HG03103 (cell line): ENCODE measurements at regions not wholly inside any gene's neighbourhood (a gene's known extent, or its start where the extent isn't known, plus 50 kb on each side); places are given as distances from the start of the nearest gene placed in this dataset.

ENCODE experiments used
- ATAC-seq: cut with Tn5 transposase; IDR thresholded peaks from one replicate; pipeline ENCODE4 v1.9.1; 2021; ENCODE audit warnings: low read depth; ENCODE audit not compliant: unreplicated experiment

DNA sequence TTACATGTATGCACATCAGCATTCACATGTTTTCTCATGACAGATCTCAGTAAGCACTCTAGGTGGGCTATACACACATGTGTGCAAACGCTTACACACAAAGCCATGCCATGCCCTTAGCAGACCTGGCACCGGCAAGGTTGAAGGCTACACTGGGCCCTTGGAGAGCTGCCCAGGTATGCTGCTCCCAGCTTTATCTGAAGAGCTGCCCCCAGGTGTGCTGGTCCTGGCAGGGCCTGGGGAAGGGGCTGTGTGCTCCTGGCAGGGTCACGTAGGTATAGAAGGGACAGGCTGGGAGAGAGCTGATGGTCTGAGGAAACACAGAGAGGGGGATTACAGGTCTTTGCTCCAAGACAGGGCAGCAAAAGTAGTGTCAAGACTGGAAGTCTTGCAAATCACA is 146.7 kb upstream of the VANGL1 start:
- no peak for ATAC-seq

DNA sequence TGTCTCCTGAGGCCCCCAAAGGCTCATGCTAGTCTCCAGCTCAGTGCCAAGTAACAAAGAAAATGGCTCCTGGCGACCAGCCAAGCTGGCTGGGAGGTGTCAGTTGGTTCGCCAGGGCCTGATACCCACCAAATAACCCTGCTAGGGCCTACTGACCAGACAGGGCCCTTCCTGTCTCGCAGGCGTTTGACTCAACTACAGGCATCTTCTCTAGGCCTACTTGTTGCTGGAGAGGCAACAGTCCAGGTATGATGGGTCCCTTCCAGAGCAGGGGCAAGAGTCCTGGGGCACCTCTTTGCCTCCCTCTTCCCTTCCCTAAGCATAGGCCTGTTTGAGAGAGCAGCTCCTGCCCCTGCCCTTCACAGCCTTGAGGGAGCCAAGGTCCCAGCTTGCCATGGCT is 147.9 kb upstream of the VANGL1 start:
- no peak for ATAC-seq

DNA sequence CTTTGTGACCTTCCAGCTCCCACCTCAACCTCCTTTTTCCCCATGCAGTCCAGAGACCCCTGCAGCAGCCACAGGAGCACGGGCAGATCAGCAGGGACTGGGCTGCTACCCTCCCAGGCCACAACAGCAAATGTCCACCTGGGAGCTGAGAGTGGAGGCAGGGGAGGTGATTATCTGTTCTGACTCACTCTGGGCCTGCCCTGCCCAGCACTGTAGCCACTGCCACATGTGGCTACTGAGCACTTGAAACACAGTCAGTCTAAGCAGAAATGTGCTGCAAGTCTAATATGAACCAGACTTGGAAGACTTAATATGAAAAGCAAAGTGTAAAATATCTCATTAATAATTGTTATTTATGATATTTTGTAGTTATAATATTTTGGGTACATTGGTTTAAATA is 148.9 kb upstream of the VANGL1 start:
- no peak for ATAC-seq

DNA sequence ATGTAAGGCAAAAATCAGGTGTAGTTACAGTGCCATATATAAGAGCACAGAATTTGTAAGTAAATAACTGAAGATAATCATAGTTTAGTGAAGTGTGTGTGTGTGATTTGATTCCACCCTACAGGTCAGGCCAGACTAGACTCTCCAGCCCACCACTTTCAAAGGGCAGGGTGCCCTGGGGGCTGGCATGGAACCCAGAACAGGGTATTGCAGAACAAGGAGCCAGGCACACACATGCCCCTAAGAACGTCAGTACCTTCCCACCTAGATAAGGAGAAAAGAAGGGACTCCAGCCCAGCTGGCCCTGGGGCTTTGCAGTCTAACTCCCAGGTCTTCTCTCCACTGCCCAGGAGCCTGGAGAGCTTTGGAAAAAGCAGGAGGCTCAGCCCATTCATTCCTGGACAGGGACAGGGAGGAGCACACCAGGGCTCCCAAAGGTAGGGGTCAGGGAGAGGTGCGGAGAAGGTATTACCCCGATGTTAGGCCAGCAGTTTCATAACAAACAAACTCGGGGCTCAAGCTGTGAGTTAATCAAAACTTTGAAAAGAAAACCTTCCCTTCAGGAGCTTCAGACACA is 149.7 kb upstream of the VANGL1 start:
- no peak for ATAC-seq

DNA sequence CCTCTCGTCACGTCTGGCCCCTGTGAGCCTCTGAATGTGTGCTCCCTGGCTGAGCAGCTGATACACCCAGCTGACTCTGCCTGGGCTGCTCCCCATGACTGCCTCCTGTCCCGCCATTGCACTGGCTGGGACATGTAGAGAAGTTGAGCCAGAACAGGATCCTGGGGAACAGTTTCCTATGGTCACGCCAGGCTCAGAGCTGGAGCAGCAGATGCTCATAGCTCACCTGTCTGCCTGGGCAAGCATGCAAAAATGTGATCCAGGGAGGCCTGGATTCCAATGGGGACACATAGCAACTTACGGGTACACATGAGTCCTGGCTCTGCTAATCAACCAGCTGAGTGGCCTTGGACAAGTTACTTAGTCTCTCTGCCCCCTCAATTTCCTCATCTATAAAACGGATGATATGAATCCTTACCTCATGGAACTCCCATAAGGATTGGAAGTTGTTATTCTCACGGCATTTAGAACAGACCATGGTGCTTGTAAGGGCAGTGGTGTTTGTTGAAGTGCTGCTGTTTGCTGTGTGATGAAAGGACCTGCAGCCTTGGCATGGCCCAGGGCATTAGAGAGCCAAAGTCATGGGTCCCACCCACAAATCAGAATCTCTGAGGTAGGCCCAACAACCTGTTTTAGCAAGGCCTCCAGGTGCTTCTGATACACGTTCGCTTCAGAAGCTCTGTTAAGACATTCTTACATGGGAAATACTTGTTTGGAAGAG is 150.3 kb upstream of the VANGL1 start:
- no peak for ATAC-seq

DNA sequence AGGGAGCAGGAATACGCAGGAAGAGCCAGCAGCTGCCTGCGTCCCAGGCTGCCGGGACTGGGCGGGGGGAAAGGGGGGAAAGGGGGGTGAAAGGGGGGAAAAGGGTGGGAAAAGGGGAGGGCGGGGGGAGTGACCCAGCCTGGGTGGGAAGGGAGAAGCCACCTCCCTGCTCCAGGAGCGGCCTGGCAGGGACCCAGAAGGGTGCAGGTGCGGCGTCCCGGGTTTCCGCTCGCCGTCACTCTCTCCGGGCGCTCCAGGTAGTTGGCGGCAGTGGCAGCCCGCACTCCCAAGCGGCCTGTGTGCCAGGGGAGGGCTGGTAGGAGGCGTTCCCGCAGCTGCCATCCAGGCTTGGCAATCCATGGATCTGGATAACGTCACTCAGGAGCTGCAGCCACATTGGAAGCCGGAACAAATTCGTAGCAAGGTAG is 141.0 kb upstream of the NGF start:
- no peak for ATAC-seq

DNA sequence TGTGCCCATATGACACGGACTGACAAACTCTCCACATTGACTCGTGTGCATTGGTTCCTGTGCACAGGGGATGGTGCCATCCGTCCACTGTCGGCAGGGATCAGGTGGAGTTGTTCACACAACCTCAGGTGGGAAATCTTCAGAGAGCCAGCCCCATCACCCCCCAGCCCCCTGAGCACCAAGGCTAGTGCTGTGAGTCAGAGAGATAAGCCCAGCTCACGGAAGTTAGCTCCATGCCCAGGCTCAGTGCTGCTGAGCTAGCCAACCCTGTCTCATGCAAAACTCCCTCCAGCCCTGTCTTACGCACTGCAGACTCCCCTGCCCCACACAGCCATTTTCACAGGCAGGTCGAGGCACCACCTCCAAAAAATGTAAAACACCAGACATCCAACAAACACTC is 139.0 kb upstream of the NGF start:
- ATAC-seq = no peak

DNA sequence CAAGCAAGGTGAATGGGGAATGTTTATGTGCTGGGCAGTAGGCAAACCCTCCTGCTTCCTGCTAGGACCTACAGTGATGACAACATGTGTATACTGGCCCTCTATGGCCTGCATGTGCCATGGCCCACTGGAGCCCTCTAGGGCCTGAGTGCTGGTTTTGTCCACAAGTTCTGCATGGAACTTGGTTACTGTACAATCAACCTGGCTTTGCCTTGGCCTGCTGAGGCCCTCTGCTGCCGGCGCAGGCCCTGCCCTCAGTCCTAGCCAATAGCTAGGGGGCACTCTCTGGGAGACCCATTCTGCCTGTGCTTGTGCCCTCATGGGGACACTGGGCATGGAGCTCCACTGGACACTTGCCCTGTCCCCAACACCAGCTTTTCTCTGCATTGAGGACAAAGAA is 138.6 kb upstream of the NGF start:
- no peak for ATAC-seq

DNA sequence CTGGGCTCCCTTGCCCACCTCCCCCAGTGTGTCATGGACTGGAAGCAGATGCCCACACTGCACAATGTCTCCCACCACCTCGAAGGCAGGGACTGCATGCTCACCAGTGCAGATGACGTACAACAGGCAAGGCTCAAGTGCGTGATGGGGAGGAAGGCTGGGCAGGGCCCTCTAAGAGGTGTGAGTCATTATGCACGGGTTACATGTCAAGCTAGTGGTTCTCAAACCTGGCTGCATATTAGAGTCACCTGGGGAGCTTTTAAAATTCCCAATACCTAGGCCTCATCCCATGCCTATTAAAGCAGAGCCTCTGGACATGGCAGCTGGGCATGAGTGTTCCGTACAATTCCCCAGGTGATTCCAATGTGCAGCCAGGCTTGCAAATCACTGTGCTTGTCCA is 137.9 kb upstream of the NGF start:
- no peak for ATAC-seq

DNA sequence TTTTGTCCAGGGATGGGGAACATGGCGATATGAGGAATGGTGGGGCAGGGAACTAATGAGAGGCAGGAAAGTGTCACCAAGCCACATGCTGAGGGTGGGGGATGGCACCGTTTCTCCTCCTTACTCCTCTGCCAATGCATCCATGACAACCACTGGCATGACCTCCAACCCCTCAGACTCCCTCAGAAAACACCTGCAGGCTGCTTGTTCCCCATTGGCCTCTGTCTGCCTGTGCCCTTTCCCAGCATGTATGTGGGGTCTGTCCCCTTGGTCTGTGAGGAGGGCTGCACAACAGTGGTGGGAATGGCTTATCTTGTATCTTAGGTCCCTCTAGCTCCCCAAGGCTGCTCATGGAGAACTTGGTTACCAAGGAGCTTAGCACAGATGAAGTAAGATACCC is 137.2 kb upstream of the NGF start:
- ATAC-seq = no peak

DNA sequence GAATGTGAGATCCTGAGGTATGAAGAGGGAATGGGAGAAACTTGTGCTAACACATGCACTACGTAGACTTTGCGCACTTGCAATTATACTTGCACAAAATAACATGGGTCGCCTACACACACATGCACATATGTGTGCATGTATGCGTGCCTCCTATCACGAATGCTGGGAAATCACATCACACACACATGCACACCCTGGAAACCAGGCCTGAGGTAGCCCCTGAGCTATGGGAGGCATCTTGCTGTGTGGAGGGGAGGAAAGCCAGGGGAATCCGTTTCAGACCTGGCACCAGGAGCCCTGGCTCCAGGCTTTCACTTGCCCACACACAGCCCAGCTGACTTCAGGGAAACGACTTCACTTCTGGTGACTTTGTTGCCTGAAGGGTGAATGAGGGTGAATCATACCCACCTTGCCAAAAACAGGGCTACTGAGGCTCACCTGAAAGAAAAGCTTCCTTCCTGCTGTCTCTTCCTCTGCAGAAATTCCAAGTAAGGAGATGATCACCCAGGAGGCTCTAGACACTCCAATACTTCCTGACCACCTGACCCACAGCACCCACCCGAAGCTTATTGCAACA is 136.0 kb upstream of the NGF start:
- ATAC-seq = no peak

DNA sequence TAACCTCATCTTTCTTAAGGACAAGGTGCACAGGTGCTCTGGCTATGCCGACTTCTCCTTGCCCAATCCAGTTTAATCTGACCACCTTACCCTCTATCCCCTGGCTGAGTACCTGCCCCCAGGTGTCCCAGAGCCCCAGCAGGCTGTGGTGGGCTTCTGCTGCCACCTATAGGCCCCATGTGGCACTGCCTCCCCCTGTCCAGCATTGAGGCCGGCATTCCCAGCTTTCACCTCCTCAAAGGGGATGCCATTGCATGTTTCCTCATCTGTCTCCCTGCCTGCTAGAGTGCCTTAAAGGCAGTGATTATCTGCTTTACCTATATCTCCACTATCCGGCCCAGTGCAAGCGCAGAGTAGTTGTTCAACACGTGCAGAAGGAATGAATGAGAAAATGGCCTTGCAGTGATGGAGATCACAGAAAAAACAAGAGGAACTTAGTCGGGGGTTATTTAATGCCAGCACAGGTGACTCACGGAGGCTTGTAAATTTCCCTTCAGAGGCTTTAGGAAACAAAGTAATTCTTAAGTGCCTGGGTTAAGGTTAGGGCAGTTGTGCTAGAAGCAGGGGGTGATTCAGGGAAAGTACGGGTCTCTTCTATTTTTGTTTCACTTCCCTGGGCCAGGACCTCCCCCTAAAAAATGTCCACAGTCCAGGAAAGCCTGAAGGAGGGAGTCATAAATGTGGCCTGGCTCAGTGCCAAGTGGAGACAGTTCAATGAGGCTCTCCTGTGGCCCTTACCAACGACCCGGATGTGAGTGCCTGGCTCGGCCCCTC is 131.8 kb upstream of the NGF start:
- peak; percentile 81 for ATAC-seq

DNA sequence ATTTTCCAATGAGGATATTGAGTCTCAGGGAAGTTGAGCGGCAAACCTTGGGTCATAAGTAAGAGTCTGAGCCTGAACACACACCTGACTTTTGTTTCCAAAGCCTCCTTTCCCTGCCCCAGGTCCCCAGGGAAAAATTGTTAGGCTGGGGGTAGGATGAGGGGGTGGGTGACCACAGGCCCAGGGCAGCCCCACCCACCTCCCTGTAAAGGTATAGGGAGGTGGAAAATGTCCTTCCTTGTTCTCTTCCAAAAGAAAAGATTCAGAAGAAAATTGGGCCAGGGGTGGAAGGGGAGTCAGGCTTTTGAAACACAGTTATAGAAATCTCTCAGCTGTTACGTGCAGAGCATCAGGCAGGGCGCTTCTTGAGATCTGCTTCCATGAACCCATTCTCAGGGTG is 129.7 kb upstream of the NGF start:
- ATAC-seq = no peak

DNA sequence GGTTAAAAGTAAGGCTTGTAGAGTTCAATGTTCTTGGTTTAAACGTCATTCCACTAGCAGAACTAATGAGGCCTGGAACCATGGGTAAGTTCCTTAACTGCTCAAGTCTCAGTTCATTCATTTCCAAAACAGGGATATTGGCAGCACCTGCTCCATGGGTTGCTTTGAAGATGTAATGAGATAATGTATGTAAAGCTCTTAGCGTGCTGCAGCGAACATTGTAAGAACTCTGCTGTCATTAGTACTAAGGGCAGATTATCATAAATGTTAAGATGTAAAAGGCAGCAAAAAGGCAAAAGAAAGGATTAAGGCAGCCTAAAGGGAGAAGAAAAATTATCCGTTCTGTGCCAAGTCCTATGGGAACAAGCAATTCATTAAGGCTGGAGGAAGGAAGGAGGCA is 129.1 kb upstream of the NGF start:
- ATAC-seq = no peak

DNA sequence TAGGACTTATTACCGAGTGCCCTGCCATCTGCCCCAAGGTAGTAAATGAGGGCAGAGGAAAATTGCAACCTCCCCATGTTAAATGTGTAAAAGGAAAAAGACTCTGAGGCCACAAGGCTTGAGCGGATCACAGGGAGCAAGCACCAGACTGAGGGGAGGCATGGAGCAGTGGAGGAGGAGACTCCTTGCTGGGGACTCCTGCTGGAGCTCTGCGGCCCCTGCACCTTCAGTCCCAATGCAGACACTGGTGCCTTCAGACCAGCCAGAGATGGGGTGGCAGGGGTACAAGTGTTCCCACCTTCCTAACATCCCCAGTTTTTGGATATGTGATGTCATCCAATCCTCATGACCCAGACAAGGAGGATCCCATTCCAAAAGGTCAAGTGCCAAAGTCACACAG is 128.4 kb upstream of the NGF start:
- no peak for ATAC-seq

DNA sequence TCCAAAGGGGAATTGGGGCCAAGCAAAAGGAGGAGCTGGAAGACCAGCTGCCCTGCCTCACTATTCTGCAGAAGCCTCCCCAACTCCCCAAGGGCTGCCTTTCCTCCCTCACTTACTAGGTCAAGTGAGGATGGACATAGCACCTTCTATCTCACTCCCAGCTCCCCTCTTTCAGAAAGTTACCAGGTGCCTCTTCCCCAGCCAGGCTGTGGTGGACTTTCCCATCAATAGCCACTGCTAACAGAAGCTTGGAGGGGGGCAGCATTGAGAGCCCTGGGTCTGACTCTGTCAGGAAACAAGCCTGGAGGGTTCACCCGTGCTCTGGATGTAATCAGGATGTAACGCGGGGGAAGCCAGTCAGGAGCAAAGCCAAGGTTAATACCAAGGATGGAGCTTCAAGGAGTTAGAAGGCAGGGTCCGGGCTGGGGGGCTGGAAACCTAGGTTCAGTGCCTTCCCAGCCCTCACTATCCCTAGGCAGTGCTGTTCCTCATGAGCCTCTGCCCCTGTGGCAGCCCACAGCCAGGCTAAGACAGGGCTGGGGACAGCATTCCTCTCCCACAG is 127.8 kb upstream of the NGF start:
- ATAC-seq = no peak

DNA sequence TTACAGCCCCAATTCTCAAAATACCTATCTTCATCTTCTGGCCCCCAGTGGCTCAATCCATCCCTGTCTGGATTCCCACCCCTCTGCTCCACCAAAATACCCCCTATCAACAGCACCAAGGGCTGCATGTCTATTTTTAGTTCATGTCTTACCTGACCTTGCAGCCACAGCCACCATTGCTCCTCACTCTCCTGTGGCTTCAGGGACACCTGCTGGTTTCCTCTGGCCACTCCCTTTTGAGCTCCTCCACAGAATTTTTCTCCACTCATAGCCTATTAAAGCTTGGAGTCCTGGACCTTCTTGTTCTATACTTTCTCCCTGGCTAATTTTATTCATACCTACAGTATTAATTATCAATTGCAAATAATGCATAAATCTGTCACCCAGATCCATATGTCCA is 125.3 kb upstream of the NGF start:
- no peak for ATAC-seq

DNA sequence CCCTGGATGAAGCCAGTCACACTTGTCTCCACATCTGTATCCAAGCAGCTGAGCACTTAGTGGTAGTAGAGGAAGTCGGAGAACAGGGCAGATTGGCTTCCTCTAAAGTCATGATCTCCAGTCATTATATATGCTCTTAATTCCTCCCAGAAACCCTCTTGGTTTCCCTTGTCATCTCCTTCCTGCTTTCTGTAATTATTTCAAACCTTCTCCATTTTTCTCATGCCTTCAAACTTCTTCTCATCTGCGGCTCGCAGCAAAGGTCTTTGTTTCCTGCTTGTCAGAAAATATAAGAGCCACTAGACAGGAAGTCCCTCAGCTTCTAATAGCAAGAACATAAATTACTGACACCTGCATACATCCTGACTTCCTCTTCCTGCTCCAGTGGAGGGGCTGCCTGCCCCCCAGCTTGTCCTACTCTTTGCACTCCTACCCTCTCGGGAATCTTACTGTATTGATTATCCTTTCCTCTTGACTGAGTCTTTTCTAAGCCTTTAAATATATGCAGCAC is 124.6 kb upstream of the NGF start:
- no peak for ATAC-seq

DNA sequence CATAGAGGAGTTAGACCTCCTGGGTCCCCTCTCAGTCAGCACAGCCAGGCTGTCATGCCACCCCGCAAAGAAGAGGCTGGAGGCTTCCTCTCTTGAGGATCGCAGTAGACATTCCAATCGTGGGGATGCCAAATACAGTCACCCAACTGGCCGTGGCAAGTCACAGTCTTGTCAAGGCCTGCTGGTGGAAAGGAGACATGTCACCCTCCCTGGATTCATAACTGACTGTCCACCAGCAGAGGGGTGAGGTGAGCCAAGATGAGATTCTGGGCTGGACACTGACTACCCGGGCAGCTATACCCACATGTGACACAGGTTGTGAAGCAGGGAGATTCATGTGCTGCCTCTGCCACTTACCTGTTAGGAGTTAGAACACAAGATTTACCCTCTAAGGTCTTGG is 123.5 kb upstream of the NGF start:
- no peak for ATAC-seq

DNA sequence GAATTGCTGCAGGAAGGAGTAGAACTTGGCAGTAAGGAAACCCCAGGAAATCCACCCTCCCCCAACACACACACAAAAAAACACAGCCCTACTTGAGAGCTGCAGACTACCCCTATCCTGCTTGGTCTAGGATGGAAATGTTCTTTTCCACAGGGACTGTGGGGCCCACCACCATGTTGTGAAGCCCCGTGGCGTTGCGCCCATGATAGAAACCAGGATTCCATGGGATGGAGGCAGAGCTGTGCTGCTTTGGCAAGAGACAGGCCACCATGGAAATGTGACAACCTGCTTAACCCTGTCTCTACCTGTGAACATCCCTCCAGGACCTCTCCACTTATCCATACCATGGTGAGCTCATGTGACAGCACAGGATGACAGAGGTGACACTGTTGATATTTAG is 121.1 kb upstream of the NGF start:
- no peak for ATAC-seq
